ENCODE measurements at regions not wholly inside any gene's neighbourhood (a gene's known extent, or its start where the extent isn't known, plus 50 kb on each side); places are given as distances from the start of the nearest gene placed in this dataset.

GRCh38 chr14:35979531-35979930 is 153.4 kb downstream of the BRMS1L start:
- Histone ChIP-seq H3K9me3 (replicated peaks; ENCODE audit: control insufficient read depth, insufficient read depth, low read length) (no peaks in the 10 kb centered on the region), H3K27ac (ENCODE audit: insufficient read depth, low read depth, low read length) (no peak overlapping the region), H3K36me3 (ENCODE audit: control insufficient read depth in 2 of 2, extremely low read depth in 1 of 2, insufficient read depth in 2 of 2, low read length in 2 of 2) (no peaks in the 10 kb centered on the region), H3K27me3 (ENCODE audit: control insufficient read depth in 2 of 2, insufficient read depth in 2 of 2, low read length in 2 of 2) (no peaks in the 10 kb centered on the region), H3K4me2 (ENCODE audit: insufficient read depth, low read length) (no peak overlapping the region), H4K20me1 (replicated peaks; ENCODE audit: control insufficient read depth, extremely low read depth, insufficient read depth, low read length) (no peaks in the 10 kb centered on the region), H2AFZ (ENCODE audit: low read depth, low read length) (no peak overlapping the region), H3K4me1 (ENCODE audit: control insufficient read depth, extremely low read depth, insufficient read depth, low read length) (no peaks in the 10 kb centered on the region), H3K9me1 (replicated peaks; ENCODE audit: control insufficient read depth, extremely low read depth, insufficient read depth, low read length) (no peaks in the 10 kb centered on the region), H3K79me2 (ENCODE audit: control insufficient read depth, insufficient read depth, low read length) (no peaks in the 10 kb centered on the region), H3K4me3 (replicated peaks in 1 of 3; ENCODE audit: insufficient read depth in 1 of 3, low read depth in 1 of 3, low read length in 3 of 3) (no peak overlapping the region), H3K9ac (replicated peaks; ENCODE audit: extremely low read depth, insufficient read depth, low read length) (no peak overlapping the region)
- TF ChIP-seq FOS (IDR thresholded peaks at IDR 0.05; ENCODE audit: borderline replicate concordance, insufficient read depth, low read length) (no peak), JUN (IDR thresholded peaks at IDR 0.05; ENCODE audit: borderline replicate concordance, insufficient read depth, insufficient read length, low read depth) (no peak)
- FAIRE-seq: no peak
- no peak for DNase-seq (ENCODE audit: low read depth, low spot score)
- dilution Hi-C loops (cut with MboI; ENCODE audit: extremely low pct_ligation_motif_present, low sequenced_read_pairs): no loop called here
- POLR2A ChIA-PET: no interaction called here
- no TSS peak for BruUV-seq (replicated peaks)
- CTCF ChIA-PET: no interaction called here
- intact Hi-C loops (cut with micrococcal nuclease): no loop called here

GRCh38 chr14:35978561-35978960 is 152.4 kb downstream of the BRMS1L start:
- CTCF ChIA-PET: no interaction called here
- FAIRE-seq: no peak
- no peaks in the 10 kb centered on the region for H3K36me3 ChIP-seq (ENCODE audit: control insufficient read depth in 2 of 2, extremely low read depth in 1 of 2, insufficient read depth in 2 of 2, low read length in 2 of 2)
- H3K4me3 ChIP-seq (replicated peaks in 1 of 3; ENCODE audit: insufficient read depth in 1 of 3, low read depth in 1 of 3, low read length in 3 of 3): no peak overlapping the region
- H3K9ac ChIP-seq (replicated peaks; ENCODE audit: extremely low read depth, insufficient read depth, low read length): no peak overlapping the region
- no peak overlapping the region for H3K4me2 ChIP-seq (ENCODE audit: insufficient read depth, low read length)
- H4K20me1 ChIP-seq (replicated peaks; ENCODE audit: control insufficient read depth, extremely low read depth, insufficient read depth, low read length): no peaks in the 10 kb centered on the region
- TF ChIP-seq EZH2 (IDR thresholded peaks at IDR 0.05; ENCODE audit: borderline replicate concordance, low read depth, low read length, severe bottlenecking): no peak
- TF ChIP-seq, protein P1, sequence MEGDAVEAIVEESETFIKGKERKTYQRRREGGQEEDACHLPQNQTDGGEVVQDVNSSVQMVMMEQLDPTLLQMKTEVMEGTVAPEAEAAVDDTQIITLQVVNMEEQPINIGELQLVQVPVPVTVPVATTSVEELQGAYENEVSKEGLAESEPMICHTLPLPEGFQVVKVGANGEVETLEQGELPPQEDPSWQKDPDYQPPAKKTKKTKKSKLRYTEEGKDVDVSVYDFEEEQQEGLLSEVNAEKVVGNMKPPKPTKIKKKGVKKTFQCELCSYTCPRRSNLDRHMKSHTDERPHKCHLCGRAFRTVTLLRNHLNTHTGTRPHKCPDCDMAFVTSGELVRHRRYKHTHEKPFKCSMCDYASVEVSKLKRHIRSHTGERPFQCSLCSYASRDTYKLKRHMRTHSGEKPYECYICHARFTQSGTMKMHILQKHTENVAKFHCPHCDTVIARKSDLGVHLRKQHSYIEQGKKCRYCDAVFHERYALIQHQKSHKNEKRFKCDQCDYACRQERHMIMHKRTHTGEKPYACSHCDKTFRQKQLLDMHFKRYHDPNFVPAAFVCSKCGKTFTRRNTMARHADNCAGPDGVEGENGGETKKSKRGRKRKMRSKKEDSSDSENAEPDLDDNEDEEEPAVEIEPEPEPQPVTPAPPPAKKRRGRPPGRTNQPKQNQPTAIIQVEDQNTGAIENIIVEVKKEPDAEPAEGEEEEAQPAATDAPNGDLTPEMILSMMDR (IDR thresholded peaks at IDR 0.05; ENCODE audit: extremely low read depth in 1 of 2, insufficient read depth in 1 of 2, low read depth in 1 of 2, low read length in 2 of 2): no peak
- TF ChIP-seq FOS (IDR thresholded peaks at IDR 0.05; ENCODE audit: borderline replicate concordance, insufficient read depth, low read length): no peak
- TF ChIP-seq JUN (IDR thresholded peaks at IDR 0.05; ENCODE audit: borderline replicate concordance, insufficient read depth, insufficient read length, low read depth): no peak
- TF ChIP-seq POLR2AphosphoS5 (IDR thresholded peaks at IDR 0.05; ENCODE audit: insufficient read depth, low read depth, low read length): no peak
- TF ChIP-seq, protein P2, sequence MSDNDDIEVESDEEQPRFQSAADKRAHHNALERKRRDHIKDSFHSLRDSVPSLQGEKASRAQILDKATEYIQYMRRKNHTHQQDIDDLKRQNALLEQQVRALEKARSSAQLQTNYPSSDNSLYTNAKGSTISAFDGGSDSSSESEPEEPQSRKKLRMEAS (IDR thresholded peaks at IDR 0.05; ENCODE audit: insufficient read depth, insufficient read length): no peak
- no peak for TF ChIP-seq GATA2 (IDR thresholded peaks at IDR 0.05; ENCODE audit: insufficient read depth, insufficient read length, low read depth, low read length)
- TF ChIP-seq MYC (IDR thresholded peaks at IDR 0.05; ENCODE audit: low read depth, low read length): no peak
- TF ChIP-seq POLR2A (IDR thresholded peaks at IDR 0.05; ENCODE audit: low read depth, low read length): no peak
- H3K9me3 ChIP-seq (replicated peaks; ENCODE audit: control insufficient read depth, insufficient read depth, low read length): no peaks in the 10 kb centered on the region
- BruUV-seq (replicated peaks): no TSS peak
- no peaks in the 10 kb centered on the region for H3K4me1 ChIP-seq (ENCODE audit: control insufficient read depth, extremely low read depth, insufficient read depth, low read length)
- POLR2A ChIA-PET: no interaction called here
- H3K79me2 ChIP-seq (ENCODE audit: control insufficient read depth, insufficient read depth, low read length): no peaks in the 10 kb centered on the region
- H2AFZ ChIP-seq (ENCODE audit: low read depth, low read length): no peak overlapping the region
- no peak overlapping the region for H3K27ac ChIP-seq (ENCODE audit: insufficient read depth, low read depth, low read length)
- DNase-seq (ENCODE audit: low read depth, low spot score): no peak
- H3K27me3 ChIP-seq (ENCODE audit: control insufficient read depth in 2 of 2, insufficient read depth in 2 of 2, low read length in 2 of 2): no peaks in the 10 kb centered on the region
- intact Hi-C loops (cut with micrococcal nuclease) (no loop called here), dilution Hi-C loops (cut with MboI; ENCODE audit: extremely low pct_ligation_motif_present, low sequenced_read_pairs) (no loop called here)
- no peaks in the 10 kb centered on the region for H3K9me1 ChIP-seq (replicated peaks; ENCODE audit: control insufficient read depth, extremely low read depth, insufficient read depth, low read length)

All from endothelial cell of umbilical vein (primary cell).